ENCODE measurements at regions not wholly inside any gene's neighbourhood (a gene's known extent, or its start where the extent isn't known, plus 50 kb on each side); places are given as distances from the start of the nearest gene placed in this dataset.

DNA sequence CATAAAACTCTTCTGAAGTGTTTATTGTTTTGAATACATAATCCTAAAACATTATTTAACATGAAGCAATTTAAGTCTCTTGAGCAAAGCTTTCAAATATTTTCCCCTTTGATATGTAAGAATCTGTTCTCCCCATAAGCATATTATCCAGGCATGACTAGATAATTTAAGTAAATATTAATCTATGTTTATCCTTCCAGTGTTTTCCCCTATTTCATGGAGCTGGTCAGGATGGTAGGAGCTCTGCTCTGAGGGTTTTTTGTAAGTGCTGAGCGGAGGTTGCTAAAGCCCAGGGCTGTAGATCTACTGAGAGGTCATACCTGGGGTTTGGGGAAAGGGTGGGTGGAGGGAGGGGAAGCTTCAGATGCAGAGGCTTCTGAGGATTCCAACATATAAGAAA lies 258.9 kb upstream of the SFRP2 start:
- Histone ChIP-seq H2AK5ac (ENCODE audit: insufficient read length, low read length) (no peak overlapping the region), H3T11ph (ENCODE audit: low read length) (no peak overlapping the region), H3K9me3 (ENCODE audit: control insufficient read depth, low read depth, low read length) (no peaks in the 10 kb centered on the region), H3K23me2 (ENCODE audit: insufficient read length, low read depth, low read length, poor library complexity, severe bottlenecking) (no peaks in the 10 kb centered on the region), H3K27me3 (ENCODE audit: insufficient read depth, low read length) (no peaks in the 10 kb centered on the region), H3K18ac (ENCODE audit: insufficient read length, low read depth, low read length) (no peak overlapping the region), H2BK15ac (ENCODE audit: low read depth, low read length) (no peak overlapping the region), H4K8ac (replicated peaks; ENCODE audit: insufficient read length, low read depth, low read length) (no peak overlapping the region), H4K20me1 (ENCODE audit: control insufficient read depth, insufficient read depth, insufficient read length) (no peaks in the 10 kb centered on the region), H3K79me1 (ENCODE audit: insufficient read depth, low read depth, low read length, poor library complexity, severe bottlenecking) (no peaks in the 10 kb centered on the region), H3K4me2 (ENCODE audit: insufficient read depth, insufficient read length, low read length) (no peak overlapping the region), H3K27ac (ENCODE audit: insufficient read length, low read depth, low read length) (no peak overlapping the region), H4K5ac (ENCODE audit: insufficient read length, low read depth, low read length) (no peak overlapping the region), H2BK5ac (ENCODE audit: insufficient read length, low read length) (no peak overlapping the region), H3K4me1 (ENCODE audit: insufficient read depth, low read length) (no peaks in the 10 kb centered on the region; the same call in none of the 2 replicates), H4K91ac (ENCODE audit: insufficient read length, low read depth, low read length) (no peak overlapping the region), H3K4ac (ENCODE audit: low read depth, low read length) (no peak overlapping the region), H2AFZ (ENCODE audit: low read length) (no peak overlapping the region), H2BK120ac (ENCODE audit: low read depth, low read length, poor library complexity, severe bottlenecking) (no peak overlapping the region), H2BK12ac (ENCODE audit: insufficient read length, low read depth, low read length) (no peak overlapping the region), H2BK20ac (ENCODE audit: low read depth, low read length, poor library complexity, severe bottlenecking) (no peak overlapping the region), H3K23ac (ENCODE audit: insufficient read length, low read depth, low read length) (no peak overlapping the region), H3K56ac (ENCODE audit: insufficient read length, low read depth, low read length) (no peak overlapping the region), H3K14ac (ENCODE audit: insufficient read depth, low read length) (no peak overlapping the region), H3K79me2 (ENCODE audit: insufficient read depth, low read length) (no peaks in the 10 kb centered on the region), H3K9ac (ENCODE audit: extremely low read depth, insufficient read length, low read length) (no peak overlapping the region)
- Mint-ChIP-seq H3K36me3 (ENCODE audit: insufficient read depth in 1 of 3, low read depth in 3 of 3) (peaks cover 0 to 9% (median 3%) of the 10 kb centered on the region in 3 experiments; a peak in 4 of 7 replicates), H3K4me1 (peaks cover 7 to 8% of the 10 kb centered on the region in 2 experiments; a peak in 3 of 4 replicates), H3K27me3 (ENCODE audit: low read depth) (no peaks in the 10 kb centered on the region), H3K4me3 (no peak overlapping the region), H3K9me3 (peaks cover 3 to 5% of the 10 kb centered on the region in 2 experiments; a peak in 4 of 5 replicates), H3K27ac (no peak overlapping the region)
- WGBS (ENCODE audit: extremely low coverage, insufficient read length, low lambda C conversion rate): no CpG with 5 or more reads among the region's 1 CpG
- no peak for DNase-seq
- TF ChIP-seq CTCF (conservative IDR thresholded peaks at IDR 0.05): no peak

Measured in H9 (cell line).